Coronary artery (tissue), 2 donors: ENCODE measurements at regions not wholly inside any gene's neighbourhood (a gene's known extent, or its start where the extent isn't known, plus 50 kb on each side); places are given as distances from the start of the nearest gene placed in this dataset.
"Not testable (repeated sequence)": the region's sequence is repeated elsewhere in the genome, so short reads cannot be mapped to it uniquely, and the experiment has no call there.

Source experiments
- DNase-seq: peaks from one replicate; pipeline ENCODE4 v3.0.0-alpha.2; 2017; ENCODE audit warnings: low spot score
- H3K27ac ChIP-seq, 2 donors: fragments of 200-600 bp; sonication (generic); one replicate each; pipeline ENCODE4 v1.5.1; 2016 to 2019
- H3K4me3 ChIP-seq: fragments of 200-600 bp; sonication (generic); 2 replicates; pipeline ENCODE4 v1.5.1; 2016; ENCODE audit warnings: mild to moderate bottlenecking, moderate library complexity
- TF ChIP-seq, protein P1 (sequence below): fragments of 200-600 bp; sonication (generic); IDR thresholded peaks from one replicate; pipeline ENCODE4 v1.5.1; 2019; ENCODE audit warnings: antibody characterized with exemption

DNA sequence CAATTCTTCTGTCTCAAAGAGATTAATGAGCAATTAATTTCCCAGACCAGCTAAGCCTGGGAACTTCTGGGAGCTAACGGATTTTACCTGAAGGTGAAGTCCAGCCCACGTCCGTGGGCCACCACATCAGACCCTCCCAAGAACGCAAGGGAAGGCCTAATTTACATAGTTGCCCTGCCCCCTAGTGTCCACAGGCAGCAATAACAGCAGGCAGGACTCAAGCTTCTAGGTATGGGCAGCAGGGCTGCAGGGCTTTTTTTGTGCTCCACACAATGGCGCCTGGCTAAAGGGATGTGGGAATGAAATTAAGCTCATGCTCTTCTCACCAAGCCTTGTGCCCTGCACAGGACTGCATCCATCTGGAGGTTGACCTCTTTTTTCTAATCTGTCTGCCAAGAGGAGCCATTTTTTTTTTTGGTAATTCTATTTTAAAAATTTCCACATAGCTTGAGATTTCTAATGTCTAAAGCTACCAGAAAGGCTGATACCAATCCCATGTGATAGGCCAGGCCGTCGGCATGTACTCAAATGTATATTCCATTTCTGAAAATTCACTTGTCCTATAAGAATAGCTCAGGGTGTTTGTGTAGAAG is 111.9 kb upstream of the TMEM164 start:
- TF ChIP-seq, protein P1, sequence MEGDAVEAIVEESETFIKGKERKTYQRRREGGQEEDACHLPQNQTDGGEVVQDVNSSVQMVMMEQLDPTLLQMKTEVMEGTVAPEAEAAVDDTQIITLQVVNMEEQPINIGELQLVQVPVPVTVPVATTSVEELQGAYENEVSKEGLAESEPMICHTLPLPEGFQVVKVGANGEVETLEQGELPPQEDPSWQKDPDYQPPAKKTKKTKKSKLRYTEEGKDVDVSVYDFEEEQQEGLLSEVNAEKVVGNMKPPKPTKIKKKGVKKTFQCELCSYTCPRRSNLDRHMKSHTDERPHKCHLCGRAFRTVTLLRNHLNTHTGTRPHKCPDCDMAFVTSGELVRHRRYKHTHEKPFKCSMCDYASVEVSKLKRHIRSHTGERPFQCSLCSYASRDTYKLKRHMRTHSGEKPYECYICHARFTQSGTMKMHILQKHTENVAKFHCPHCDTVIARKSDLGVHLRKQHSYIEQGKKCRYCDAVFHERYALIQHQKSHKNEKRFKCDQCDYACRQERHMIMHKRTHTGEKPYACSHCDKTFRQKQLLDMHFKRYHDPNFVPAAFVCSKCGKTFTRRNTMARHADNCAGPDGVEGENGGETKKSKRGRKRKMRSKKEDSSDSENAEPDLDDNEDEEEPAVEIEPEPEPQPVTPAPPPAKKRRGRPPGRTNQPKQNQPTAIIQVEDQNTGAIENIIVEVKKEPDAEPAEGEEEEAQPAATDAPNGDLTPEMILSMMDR: peak; percentile 80
- DNase-seq: no peak
- no peak overlapping the region for H3K4me3 ChIP-seq
- H3K27ac ChIP-seq: no peak overlapping the region

DNA sequence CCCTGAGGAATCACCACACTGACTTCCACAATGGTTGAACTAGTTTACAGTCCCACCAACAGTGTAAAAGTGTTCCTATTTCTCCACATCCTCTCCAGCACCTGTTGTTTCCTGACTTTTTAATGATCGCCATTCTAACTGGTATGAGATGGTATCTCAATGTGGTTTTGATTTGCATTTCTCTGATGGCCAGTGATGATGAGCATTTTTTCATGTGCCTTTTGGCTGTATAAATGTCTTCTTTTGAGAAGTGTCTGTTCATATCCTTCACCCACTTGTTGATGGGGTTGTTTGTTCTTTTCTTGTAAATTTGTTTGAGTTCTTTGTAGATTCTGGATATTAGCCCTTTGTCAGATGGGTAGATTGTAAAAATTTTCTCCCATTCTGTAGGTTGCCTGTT is 106.9 kb upstream of the TMEM164 start:
- not testable (repeated sequence) for DNase-seq, H3K4me3 ChIP-seq, H3K27ac ChIP-seq

DNA sequence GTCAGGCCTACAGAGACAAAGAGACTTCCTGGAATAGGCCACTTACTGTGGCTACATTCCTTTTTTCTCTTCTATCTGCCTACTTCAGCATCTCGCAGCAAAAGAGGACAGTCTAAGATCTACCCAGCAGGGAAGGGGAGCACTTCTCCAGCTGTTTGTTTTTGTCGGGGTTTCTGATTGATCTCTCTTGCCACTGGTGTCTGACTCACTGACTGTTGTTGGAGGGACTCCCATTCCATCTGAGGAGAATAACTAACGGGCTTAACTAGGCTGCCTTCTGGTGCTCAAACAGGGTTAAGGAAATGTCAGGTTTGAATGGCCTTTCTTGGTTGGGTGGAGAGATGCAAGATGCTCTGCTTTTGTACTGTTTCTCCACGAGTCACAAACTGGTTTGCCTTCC is 100.2 kb upstream of the TMEM164 start:
- Histone ChIP-seq H3K4me3 (no peak overlapping the region), H3K27ac (no peak overlapping the region)
- DNase-seq: no peak
- TF ChIP-seq, protein P1: no peak

DNA sequence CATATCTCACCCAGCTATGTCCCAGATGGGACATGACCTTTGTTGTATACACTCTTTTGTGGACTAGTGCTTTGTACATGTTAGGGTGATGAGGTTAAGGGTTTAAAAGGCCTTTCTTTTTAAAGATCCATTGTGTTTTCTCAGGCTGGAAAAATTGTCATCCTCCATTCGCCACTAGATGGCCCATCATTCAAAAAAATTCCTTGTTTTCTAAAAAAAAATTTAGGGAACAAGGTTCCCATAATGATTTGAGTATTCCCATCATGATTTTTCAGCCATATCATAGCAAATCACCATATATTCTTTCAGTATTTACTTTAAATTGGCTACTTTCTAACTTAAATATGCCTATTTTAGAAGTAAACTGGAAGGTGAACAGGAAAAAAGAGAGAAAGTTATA is 91.9 kb upstream of the TMEM164 start:
- Histone ChIP-seq H3K4me3 (no peak overlapping the region), H3K27ac (no peak overlapping the region)
- TF ChIP-seq, protein P1: no peak
- no peak for DNase-seq

DNA sequence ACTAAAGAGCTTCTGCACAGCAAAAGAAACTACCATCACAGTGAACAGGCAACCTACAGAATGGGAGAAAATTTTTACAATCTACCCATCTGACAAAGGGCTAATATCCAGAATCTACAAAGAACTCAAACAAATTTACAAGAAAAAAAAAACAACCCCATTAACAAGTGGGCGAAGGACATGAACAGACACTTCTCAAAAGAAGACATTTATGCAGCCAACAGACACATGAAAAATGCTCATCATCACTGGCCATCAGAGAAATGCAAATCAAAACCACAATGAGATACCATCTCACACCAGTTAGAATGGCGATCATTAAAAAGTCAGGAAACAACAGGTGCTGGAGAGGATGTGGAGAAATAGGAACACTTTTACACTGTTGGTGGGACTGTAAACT is 89.9 kb upstream of the TMEM164 start:
- not testable (repeated sequence) for H3K27ac ChIP-seq, DNase-seq, H3K4me3 ChIP-seq

DNA sequence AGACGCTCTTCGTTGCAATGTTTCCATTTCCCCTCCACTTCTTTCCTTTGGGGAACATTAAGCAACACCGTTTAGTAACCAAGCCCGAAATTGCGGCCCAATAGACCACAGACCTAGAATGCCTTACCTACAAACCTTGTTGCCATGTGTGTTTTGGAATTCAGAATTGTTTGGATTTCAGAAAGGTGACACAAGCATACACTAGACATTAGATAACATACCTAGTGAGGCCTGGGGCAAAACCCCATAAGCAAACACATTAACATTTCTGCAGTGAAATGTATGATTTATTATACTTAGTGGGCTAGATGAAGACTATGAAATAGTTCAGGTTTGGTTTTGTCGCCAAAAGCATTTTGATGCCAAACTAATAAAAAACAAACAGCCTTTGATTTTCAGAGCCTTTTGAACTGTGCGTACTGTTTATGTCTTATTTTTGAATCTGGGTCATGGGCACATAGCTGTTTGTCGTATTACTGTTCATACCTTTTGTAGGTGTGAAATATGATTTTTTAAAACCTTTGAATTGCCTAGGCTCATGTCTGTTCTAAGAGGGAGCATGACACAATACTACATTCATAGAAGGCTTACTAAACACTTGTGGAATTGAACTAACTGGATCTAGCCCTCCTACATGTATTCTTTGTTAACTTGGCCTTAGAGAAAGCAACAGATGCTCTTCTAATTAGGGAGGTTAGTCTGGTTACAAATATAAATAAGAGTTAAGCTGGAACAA is 88.6 kb upstream of the TMEM164 start:
- TF ChIP-seq, protein P1: no peak
- no peak for DNase-seq
- Histone ChIP-seq H3K27ac (no peak overlapping the region), H3K4me3 (no peak overlapping the region)

DNA sequence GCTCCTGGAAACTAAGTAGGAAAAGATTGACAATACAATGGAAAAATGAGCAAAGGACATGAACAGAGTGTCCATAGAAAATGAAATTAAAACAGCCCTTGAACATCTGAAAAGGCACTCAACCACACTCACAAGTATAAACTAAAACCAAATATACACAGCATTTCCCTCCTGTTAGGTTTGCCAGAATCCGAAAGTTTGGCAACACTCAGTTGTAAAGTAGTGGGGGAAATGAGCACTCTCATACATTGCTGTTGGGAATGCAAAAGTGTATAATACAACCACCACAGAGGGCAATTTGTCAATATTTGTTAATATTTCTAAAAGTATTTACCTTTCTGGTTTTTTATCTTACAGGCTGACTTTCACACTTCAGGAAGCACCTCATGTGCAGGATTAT is 84.2 kb upstream of the TMEM164 start:
- Histone ChIP-seq H3K27ac (no peak overlapping the region), H3K4me3 (no peak overlapping the region)
- DNase-seq: no peak
- TF ChIP-seq, protein P1: no peak

DNA sequence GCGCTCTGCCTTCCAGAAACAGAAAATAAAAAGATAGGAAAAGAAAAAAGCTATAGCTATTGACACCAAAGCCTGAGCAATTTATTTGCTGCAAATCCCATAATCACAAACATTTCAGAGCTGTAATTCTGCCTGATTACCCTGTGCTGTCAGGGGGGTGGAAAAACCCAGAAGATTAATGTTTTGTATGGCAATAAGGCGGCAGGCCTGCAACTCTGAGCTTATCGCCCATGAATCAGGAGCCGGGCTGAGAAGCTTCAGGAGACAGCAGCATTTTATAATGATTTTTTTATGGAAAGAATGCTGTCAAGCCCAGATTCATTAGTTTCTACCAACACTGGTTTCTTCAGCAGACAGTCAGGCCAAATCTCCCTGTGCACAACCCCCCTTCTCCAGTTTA is 82.6 kb upstream of the TMEM164 start:
- H3K27ac ChIP-seq: no peak overlapping the region
- no peak for DNase-seq
- TF ChIP-seq, protein P1: no peak
- H3K4me3 ChIP-seq: no peak overlapping the region
